Body of pancreas (tissue), 4 donors: ENCODE measurements at regions not wholly inside any gene's neighbourhood (a gene's known extent, or its start where the extent isn't known, plus 50 kb on each side); places are given as distances from the start of the nearest gene placed in this dataset.

Source experiments
- ATAC-seq: fragments of 150-250 bp; one replicate; pipeline ENCODE4 v1.9.1; 2016
- DNase-seq, 4 donors: peaks; one replicate each; pipeline ENCODE4 v3.0.0-alpha.2; 2019
- H3K27ac ChIP-seq, 4 donors: fragments of 200-600 bp; sonication (generic); 1 replicate in 3 of 4; 2 replicates in 1 of 4; pipeline versions ENCODE4 v1.5.1 to v1.6.1; 2016 to 2019; ENCODE audit warnings: mild to moderate bottlenecking in 1 of 4, mixed read lengths in 1 of 4, moderate library complexity in 1 of 4
- H3K27me3 ChIP-seq, 2 donors: fragments of 200-600 bp; sonication (generic); one replicate each; pipeline ENCODE4 v1.6.0; 2016; ENCODE audit warnings: mild to moderate bottlenecking in 1 of 2
- H3K36me3 ChIP-seq, 2 donors: fragments of 200-600 bp; sonication (generic); replicated peaks in 1 of 2; 2 replicates each; pipeline ENCODE4 v1.5.1; 2016; ENCODE audit warnings: low read depth in 2 of 2; ENCODE audit not compliant: insufficient read depth in 1 of 2
- H3K4me1 ChIP-seq: fragments of 200-600 bp; sonication (generic); one replicate; pipeline ENCODE4 v1.6.0; 2016
- H3K4me3 ChIP-seq, 2 donors: fragments of 200-600 bp; sonication (generic); 1 replicate in 1 of 2; 2 replicates in 1 of 2; pipeline ENCODE4 v1.5.1; 2016 to 2019
- H3K9me3 ChIP-seq, 3 donors: fragments of 200-600 bp; sonication (generic); 1 replicate in 2 of 3; 2 replicates in 1 of 3; pipeline ENCODE4 v1.5.1; 2016
- CTCF ChIP-seq, 7 experiments: fragments of 450-650 bp in 4 of 7; fragments of 200-600 bp in 3 of 7; sonication (generic) in 3 of 7; IDR thresholded peaks; one replicate each; pipeline ENCODE4 v1.5.1; 2016 to 2019; ENCODE audit warnings: antibody characterized with exemption in 7 of 7
- POLR2A ChIP-seq, 3 donors: fragments of 450-650 bp; IDR thresholded peaks; one replicate each; pipeline ENCODE4 v1.6.1; 2016; ENCODE audit warnings: antibody characterized with exemption in 3 of 3, mild to moderate bottlenecking in 2 of 3
- WGBS, 2 donors: methylation state at CpG; one replicate each; pipeline ENCODE4 v1.1.5; 2017; 5-methylcytosine and 5-hydroxymethylcytosine counted together
- intact Hi-C: fragments of 100-400 bp; cut with DNase I; formaldehyde crosslinking; loops from one replicate; pipeline ENCODE4 v1.15.1; 2023

GRCh38 chr2:53435610-53436009 is 332.0 kb upstream of the CHAC2 start:
- Histone ChIP-seq H3K27me3 (no peaks in the 10 kb centered on the region), H3K9me3 (no peaks in the 10 kb centered on the region), H3K4me1 (peaks cover 12% of the 10 kb centered on the region), H3K4me3 (no peak overlapping the region), H3K27ac (no peak overlapping the region), H3K36me3 (no peaks in the 10 kb centered on the region)
- ATAC-seq (no peak), DNase-seq (no peak)
- no peak for TF ChIP-seq POLR2A (IDR thresholded peaks at IDR 0.05)
- TF ChIP-seq CTCF (IDR thresholded peaks at IDR 0.05), result no peak
- intact Hi-C loops, result no loop called here
- 71 to 77% methylated on average over 2 of the region's 2 CpGs for WGBS, 2 donors

- intact Hi-C loops, result no loop called here
- H3K9me3 ChIP-seq, result no peaks in the 10 kb centered on the region
- no peak overlapping the region for H3K27ac ChIP-seq
- ATAC-seq, result no peak
- H3K36me3 ChIP-seq, result no peaks in the 10 kb centered on the region
- no peak overlapping the region for H3K4me3 ChIP-seq
- H3K4me1 ChIP-seq, result peaks cover 12% of the 10 kb centered on the region
- DNase-seq, result no peak
- no peaks in the 10 kb centered on the region for H3K27me3 ChIP-seq
- 84 to 97% methylated on average over 1 of the region's 1 CpG for WGBS, 2 donors
- TF ChIP-seq POLR2A (IDR thresholded peaks at IDR 0.05) (no peak), CTCF (IDR thresholded peaks at IDR 0.05) (no peak)
Measured at GRCh38 chr2:53434466-53434865, 333.1 kb upstream of the CHAC2 start.

- ATAC-seq, result no peak
- H3K4me1 ChIP-seq, result peaks cover 7% of the 10 kb centered on the region
- WGBS, 2 donors, result 68 to 74% methylated on average over 3 of the region's 3 CpGs
- H3K27ac ChIP-seq, result no peak overlapping the region
- DNase-seq, result no peak
- H3K27me3 ChIP-seq, result no peaks in the 10 kb centered on the region
- TF ChIP-seq POLR2A (IDR thresholded peaks at IDR 0.05) (no peak), CTCF (IDR thresholded peaks at IDR 0.05) (no peak)
- intact Hi-C loops, result no loop called here
- H3K36me3 ChIP-seq, result no peaks in the 10 kb centered on the region
- H3K9me3 ChIP-seq, result no peaks in the 10 kb centered on the region
- H3K4me3 ChIP-seq, result no peak overlapping the region
Measured at GRCh38 chr2:53432936-53433335, 334.7 kb upstream of the CHAC2 start.

- ATAC-seq (no peak), DNase-seq (no peak)
- 82 to 85% methylated on average over 2 of the region's 2 CpGs for WGBS, 2 donors
- Histone ChIP-seq H3K27me3 (no peaks in the 10 kb centered on the region), H3K9me3 (no peaks in the 10 kb centered on the region), H3K27ac (no peak overlapping the region), H3K36me3 (no peaks in the 10 kb centered on the region), H3K4me3 (no peak overlapping the region), H3K4me1 (no peaks in the 10 kb centered on the region)
- TF ChIP-seq CTCF (IDR thresholded peaks at IDR 0.05), result no peak
- no peak for TF ChIP-seq POLR2A (IDR thresholded peaks at IDR 0.05)
- intact Hi-C loops, result no loop called here
Measured at GRCh38 chr2:53429901-53430300, 337.7 kb upstream of the CHAC2 start.

- Histone ChIP-seq H3K4me3 (no peak overlapping the region), H3K36me3 (no peaks in the 10 kb centered on the region), H3K9me3 (no peaks in the 10 kb centered on the region), H3K27me3 (no peaks in the 10 kb centered on the region), H3K27ac (no peak overlapping the region), H3K4me1 (no peaks in the 10 kb centered on the region)
- no peak for TF ChIP-seq POLR2A (IDR thresholded peaks at IDR 0.05)
- no peak for TF ChIP-seq CTCF (IDR thresholded peaks at IDR 0.05)
- WGBS, 2 donors, result 56 to 83% methylated on average over 1 to 3 of the region's 3 CpGs
- no peak for DNase-seq
- ATAC-seq, result no peak
- intact Hi-C loops, result no loop called here
Measured at GRCh38 chr2:53424902-53425301, 342.7 kb upstream of the CHAC2 start.
